Suppressor macrophage (primary cell): ENCODE measurements at regions not wholly inside any gene's neighbourhood (a gene's known extent, or its start where the extent isn't known, plus 50 kb on each side); places are given as distances from the start of the nearest gene placed in this dataset.
A peak's percentile ranks its signal among the peaks of the same experiment; 100 is the strongest.
"Not testable (repeated sequence)": the region's sequence is repeated elsewhere in the genome, so short reads cannot be mapped to it uniquely, and the experiment has no call there.

ENCODE experiments used
- DNase-seq, 4 experiments: peaks; one replicate each; pipeline ENCODE4 v3.0.0-alpha.2; 2020 to 2022

DNA sequence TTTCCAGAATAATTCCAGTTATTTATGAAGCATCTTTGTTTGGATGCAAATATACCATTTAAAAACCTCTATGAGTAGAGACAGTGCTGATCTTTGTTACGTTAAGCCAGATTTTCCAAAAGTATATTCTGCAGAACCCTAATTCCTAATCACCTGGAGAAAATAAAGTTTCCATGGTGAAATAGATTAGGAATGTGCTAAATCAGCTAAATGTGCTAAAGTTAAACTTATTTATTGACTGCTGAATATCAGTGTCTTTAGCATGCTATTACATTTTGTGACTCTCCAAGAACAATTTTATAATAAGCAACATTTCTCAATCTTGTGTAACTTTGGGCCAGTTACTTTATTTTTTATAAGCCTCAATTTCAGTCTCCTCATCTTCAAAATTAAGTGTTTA is 196.3 kb upstream of the NFIA start:
- no peak for DNase-seq

DNA sequence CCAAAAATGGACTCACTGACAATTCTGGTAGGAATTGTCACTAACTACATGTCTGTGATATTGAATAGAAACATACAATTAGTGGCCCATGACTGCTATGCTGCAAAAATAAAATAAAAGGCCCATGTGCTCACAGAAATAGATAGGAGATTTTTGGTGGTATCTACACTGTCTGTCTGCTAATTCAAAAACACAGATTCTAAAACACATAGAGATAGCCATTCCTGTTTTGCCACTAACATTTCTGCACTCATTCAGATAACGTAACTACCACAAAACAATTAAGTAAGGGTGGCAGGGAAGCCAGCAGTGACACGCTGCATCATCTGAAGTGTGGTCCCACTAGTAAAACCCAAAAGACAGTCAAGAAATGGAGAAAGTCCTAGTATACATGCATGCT is 202.2 kb upstream of the NFIA start:
- no peak for DNase-seq

DNA sequence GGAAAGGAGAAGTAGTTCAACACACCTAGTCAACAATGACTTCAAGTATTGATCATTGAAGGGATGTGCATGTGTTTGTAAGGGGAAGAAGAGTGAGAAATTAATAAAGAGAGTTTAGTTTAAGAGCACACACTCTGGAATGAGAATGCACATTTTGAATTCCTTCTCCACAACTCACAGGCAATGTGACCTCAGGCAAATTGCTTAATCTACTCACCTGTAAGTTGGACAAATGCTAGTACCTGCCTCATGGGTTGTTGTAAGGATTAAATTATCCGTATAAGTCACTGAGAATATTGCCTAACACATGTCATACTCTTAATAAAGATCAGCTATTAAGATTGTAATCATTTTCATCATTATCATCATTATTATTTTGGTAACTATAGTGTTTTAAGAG is 204.0 kb upstream of the NFIA start:
- DNase-seq = no peak

DNA sequence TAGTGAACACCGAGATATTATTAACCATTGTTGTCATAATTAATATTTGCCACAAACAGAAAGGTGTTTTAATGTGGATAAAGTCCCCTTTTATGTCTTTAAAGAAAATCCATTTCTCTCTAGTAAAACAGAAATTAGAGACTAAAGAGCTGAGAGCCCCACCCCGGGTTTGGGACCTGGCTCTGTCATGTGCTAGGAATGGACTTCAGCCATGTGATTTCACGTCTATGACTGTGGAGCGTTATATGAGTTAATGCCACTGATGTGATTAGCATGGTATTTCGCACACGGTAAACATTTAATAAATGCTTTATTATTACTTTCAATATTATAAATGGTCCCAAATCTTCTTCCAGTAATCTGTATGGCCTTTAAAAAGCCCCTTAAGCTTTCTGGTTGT is 205.0 kb upstream of the NFIA start:
- no peak for DNase-seq

DNA sequence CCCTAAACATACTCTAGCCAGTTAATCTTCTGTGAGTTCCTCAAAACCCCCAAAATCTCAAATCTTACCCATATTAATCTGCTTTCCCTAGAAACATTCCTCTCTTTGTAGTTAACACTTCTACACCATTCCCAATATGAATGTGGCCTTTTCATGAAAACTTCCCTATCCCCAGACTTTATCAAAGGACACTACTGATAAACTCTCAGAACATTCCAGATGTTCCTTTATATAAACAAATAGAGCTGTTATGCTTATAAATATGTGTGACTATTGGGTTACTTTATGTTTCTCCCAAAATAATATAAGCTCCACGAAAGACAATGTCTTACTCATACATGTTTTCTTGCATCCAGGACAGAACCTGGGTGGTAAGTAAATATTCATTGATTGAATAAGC is 205.4 kb upstream of the NFIA start:
- no peak for DNase-seq

DNA sequence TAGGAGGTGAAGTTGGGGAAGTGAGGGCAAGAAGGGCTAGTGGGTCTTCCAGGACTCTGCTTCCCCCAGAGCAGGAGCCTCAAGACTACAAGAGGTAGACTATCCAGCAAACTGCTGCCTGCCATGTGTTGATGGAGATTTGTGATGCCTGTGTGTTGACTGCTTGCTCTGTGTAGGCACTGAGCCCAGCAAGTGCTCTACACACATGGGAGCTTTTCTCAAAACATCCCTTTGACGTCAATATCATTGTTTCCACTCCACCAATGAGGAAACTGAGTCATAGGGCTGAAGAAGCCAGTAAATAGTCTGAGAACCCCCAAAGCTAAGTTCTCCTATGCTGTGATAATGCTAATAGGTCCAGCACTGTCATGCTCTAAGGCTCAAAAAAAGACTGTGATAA is 207.2 kb upstream of the NFIA start:
- no peak for DNase-seq

DNA sequence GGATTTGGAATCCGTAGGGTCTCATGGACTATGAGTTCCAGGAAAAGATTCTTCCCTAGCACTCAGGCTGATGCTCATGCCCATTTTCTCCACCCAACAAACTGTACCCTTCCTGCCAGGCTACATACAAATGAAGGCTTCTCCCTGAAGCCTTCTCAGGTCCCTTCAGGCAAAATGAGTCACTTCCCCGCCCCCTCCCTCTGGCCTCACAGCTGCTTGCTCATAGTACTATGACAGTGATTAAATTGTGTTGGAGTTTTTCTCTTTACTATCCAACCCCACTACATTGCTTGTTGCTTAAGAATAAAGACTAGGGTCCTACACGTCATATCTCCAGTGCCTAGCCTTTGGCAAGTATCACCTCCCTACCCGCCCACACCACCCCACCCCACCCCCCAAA is 207.6 kb upstream of the NFIA start:
- DNase-seq = peak; percentile 64 to 83 (median 80)

DNA sequence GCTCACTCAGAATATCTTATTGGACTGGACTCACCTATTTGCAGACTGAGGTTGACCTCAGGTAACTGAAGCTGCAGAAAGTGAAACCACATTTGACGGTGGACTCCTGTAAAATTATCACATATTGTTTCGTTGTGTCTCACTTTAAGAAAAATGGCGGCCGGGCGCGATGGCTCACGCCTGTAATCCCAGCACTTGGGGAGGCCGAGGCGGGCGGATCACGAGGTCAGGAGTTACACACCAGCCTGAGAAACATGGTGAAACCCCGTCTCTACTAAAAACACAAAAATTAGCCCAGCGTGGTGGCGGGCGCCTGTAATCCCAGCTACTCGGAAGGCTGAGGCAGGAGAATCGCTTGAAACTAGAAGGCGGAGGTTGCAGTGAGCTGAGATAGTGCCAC is 209.0 kb upstream of the NFIA start:
- DNase-seq = not testable (repeated sequence)

DNA sequence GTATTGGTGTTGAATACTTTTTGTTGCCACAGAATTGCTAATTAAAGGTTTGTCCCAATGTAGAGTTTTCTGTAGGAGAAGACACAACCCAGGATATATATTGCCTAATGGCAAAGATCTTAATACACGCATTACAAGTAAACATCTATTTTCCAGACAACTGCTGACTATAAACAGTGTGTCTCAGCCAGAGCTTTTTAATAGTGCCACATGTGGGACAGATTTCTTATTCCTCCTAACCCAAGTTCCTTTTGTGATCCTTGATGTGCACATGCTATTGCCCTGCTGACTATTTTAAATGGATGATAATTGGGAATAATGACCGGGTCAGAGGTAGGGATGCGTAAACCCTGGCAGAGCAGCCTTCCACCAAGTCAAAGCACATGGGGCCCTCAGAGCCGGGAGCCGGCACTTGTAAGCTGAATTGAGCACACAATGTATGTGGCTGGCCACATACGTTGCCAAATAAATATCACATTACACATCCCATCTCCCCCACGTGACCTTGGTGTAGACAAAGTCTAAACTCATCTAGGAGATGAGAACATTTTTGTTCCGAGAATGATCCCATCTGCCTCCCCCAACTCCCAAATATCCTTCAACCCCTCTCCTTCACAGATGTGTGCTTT is 209.8 kb upstream of the NFIA start:
- no peak for DNase-seq

DNA sequence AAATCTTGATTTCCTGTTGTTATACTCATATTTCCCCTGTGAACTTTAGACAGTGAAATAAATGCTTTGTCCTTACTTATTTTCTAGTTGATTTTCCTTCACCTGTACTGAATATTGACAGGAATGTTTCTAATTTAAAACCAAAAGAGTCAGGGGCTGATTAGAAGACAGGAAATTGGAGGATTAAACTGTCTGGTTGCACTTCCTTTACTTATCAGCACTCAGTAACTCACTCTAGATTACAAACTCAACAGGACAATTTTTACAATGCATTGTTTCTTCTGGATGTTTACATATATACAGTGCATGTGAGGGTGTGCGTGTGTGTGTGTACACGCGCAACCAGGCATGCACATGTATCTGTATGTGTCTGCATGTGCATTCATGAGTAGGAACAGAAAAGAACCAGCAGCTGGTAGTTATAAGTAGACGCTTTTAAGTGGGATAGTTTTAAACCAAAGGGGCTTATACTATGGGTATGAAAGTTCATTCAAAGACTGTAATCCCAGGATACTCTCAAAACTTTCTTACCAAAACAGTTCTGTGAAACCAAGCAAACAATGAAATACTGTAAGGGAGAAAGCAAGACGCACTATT is 212.0 kb upstream of the NFIA start:
- DNase-seq = no peak

DNA sequence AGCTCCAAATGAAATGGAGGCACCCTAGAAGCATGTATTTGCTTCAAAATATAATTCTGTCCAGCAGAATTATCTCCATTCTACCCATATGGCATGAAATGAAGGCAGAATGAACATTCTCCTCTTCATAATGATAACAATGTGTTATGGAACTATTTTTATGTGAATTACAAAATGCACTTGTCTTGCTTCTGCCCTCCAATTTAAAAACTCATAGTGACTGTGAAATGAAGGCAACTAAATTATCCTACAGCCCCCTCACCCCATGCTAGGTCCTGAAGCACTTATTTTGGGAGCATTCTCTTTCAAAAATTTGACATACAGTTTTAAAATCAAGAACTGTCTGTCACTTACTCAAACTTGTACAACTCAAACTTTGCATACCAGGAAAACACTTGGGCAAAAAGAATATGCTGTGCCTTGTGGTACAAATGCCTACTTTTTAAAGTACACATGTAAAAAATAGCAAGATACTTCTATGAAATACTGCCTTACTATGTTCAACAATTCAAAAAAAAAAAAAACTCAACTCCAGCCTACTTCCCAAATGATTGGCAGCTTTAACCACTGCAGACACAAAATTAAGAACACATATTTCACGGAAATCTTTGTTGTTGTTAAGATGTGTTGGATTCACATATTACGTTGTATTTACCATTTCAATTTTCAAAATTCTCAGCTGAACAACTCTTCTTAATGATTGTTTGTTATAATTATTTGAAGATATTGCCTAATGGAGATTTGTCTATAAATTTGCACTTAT is 213.3 kb upstream of the NFIA start:
- no peak for DNase-seq

DNA sequence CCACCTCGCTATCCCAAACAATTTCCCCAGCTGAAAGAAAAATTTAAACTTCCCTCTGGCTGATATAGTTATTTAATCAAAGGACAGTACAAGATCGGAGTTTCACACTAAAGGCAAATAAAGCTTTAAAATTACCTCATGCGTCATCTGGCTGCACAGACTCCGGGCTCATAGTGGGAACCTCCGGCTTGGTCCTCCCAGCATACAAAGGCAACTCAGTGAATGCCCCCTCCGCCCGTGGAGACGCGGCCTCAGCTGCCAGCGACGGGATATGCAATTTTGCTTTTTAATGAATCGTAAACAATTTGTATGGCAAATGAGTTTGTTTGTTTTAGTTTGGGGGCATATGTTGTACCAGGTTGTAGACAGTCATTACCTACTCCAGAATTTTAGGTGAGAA is 214.6 kb upstream of the NFIA start:
- DNase-seq = no peak

DNA sequence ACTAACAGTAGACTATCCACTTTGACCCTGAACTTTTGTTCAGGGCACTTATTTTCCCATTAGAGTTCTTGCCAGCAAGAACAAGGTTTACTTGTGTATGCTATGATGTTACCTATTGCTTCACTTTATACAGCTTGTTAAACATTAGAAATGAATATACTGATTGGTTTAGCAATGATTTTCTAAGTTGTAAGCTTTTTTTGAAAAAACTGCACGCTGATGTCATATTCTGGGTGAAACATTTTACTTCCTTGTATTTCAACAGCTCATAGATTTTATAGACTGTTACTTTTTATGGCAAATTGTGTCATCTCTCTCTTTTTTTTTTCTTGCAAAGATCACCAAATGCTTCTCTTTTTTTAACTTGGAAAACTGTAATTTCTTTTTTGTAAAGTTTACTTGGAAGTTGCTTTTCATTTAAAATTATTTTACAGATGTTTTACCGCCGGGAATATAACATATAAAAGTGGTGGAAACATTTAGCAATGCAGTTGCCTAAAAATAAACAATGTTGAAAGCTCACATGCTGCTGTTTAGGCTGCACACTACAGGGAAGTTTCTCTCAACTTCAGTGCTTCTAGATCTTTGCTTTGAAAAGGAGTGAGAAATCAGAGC is 215.3 kb upstream of the NFIA start:
- DNase-seq = peak; percentile 36 to 89 (median 79)

DNA sequence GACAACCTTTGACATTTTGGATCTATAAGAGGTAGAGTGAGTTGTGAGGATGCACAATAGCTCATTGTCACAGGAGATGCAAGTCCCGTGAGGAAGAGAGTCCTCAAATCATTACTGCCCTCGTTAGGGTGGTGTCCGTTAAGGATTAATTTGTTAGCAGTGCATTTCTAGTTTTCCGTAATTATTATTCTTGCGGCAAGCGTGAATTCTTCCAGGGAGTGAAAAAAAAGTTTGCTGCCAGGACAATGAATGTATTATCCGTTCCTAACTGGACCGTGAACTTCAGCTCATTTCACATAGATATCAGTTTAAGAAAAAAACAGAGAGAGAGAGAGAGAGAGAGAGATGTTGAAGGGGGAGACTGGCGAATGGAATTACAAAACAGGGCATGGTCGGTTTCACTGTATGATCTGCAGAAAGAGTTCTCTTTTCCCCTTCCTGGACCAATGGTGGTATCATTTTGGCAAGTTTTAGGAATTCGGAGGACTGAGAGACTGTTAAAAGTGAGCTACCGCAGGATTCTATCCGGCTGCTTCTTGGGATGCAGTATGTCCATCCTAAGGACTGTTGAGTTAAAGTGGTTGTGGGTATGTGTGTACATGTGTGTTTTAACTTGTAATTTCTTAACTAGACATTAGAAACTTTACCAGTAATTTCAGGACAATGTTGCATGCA is 216.0 kb upstream of the NFIA start:
- DNase-seq = no peak

DNA sequence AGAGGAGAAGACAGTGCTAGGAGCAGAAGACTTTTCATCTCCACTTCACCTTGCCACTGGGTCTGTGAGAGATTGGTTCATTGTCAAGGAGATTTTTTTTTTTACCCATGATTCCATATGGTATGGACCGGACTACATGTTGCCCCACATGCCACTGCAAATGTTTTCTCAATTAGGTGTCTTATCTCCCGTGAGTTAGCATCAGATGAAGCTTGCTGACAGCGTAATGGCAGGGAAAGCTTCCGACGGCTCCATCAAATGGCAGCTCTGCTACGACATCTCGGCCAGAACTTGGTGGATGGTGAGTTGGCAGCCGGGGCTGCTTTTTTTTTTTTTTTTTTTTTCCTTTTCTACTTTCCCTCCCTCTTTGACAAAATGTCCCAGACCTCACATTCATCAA is 217.2 kb upstream of the NFIA start:
- DNase-seq = no peak

DNA sequence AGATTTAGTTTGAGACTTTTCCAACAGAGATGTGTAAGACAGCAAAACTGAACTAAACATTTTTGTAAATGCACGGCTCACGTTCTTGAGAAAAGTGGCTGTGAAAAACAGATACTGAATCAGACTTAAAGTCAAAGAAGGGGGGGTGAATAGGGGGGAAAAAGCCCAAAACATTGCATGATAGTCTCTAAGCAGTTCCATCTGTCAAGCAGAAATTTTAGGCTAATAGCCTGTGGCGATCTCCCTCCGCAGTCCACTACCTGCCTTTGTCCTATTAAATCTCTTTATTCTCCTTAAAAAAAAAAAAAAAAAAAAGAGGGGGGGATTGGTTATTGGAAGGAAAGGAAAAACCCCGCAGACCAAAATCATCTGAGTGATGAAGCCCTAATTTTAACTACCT is 217.6 kb upstream of the NFIA start:
- DNase-seq = no peak

DNA sequence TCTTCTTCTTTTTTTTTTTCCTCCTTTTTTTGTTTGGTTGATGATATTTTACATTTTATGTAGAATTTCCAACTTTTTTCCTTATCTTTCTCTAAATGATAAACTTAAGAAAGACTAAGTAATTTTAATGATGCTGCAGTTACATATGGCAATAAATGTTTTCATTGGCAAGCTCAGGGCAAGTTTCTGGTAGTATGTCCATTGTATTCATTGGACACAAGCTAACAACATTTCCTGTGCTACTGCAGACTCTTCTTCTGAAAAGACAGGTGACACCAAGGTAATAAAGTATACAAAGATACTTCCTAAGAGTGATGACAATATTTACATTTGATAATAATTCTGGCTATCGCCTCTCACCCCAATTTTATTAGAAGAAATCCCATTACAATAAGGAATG is 219.2 kb upstream of the NFIA start:
- DNase-seq = no peak

DNA sequence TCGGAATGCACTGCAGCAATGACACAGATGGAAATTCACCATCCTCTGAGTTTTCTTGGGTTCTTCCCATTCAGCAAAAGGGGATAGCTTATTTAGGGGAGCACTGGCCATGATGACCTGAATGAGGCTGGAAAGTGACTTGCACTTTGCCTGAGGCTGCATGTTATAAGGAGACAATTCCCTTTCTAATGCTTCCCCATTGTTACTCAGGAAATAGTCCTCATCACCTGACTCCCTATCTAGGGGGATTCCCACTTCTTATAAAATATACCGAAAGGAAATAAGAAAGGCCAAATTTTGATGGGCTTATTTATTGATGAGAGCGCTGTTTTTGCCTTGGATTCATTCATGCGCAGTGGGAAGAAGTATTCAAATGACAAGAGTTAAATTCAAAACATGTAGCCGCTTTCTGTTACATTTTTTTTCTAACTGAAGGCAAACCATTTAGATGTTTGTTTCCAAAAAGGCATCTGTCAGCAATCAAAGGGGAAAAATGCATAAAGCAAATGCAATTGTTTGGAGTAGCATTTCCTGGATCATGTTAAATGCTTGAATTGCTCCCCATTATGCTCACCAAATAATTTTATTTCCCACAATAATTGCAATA is 220.3 kb upstream of the NFIA start:
- peak in 1 of 4 experiments; percentile 8 for DNase-seq

DNA sequence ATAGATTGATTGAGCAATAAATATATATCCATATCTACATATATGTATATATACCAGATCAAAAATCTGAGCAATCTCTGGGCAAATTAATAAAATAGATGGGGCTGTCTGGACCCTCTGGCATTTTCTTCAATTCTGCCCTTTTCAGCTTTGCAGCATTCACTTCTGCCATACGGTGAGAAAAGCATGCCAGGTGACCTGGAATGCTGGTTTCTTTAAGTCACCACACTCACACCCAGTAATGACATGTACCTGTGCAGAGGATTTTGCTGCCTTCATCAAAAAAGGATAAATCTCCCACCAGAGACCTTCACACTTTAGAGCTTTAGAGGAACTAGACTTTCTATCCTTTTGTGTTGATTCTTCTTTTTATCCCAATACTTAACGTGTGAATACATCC is 223.2 kb upstream of the NFIA start:
- DNase-seq = no peak

DNA sequence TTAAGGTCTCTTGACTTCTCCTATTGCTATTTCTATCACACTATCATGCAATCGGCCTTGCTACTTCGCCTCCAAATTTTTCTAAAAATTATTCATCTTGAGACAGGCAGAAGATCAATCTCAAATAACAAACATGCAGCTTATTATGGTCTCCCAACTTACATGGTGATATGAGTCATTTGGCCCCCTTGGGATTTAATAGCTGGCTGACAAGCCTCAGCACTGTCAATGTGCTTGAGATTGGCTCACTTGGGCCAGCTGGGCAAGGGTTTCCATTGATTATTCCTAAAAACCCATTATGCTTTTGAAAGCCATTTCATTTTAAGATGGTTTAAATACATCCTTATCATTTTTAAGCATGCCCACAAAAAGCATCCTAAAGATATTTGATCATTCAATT is 224.5 kb upstream of the NFIA start:
- no peak for DNase-seq

DNA sequence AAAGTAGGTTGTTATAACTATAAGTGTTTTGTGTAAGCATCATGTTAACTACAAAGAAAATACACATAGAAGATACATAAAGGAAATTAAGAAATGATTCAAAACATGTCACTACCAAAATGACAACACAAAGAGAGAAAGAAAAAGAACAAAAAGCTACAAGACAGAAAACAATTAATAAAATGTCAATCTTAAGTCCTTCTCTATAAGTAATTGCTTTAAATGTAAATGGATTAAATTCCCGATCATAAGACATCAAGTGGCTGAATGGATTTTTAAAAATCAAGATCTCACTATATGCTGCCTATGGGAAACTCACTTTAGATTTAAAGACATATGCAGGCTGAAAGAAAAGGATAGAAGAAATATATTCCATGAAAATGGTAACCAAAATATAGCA is 232.3 kb upstream of the NFIA start:
- no peak for DNase-seq

DNA sequence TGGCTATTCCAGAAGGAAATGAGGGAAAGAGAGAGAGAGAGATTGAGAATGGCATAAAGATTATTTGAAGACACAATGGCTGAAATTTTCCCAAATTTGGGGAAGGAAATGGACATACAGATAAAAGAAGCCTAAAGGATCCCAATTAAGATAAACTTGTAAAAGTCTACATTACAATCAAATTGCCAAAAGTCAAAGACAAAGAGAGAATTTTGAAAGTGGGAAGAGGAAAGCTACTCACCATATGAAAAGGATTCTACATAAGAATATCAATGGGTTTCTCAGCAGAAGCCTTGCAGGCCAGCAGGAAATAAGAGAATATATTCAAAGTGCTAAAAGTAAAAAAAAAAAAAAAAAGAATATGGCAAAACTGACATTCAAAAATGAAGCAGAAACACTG is 233.0 kb upstream of the NFIA start:
- DNase-seq = no peak
